Brain microvascular endothelial cell (primary cell): ENCODE measurements at regions not wholly inside any gene's neighbourhood (a gene's known extent, or its start where the extent isn't known, plus 50 kb on each side); places are given as distances from the start of the nearest gene placed in this dataset.

Experiments used
- DNase-seq: peaks from one replicate; pipeline ENCODE4 v3.0.0-alpha.2; 2020
- H3K27ac ChIP-seq: fragments of 250-450 bp; sonication (Bioruptor Pico); 2 replicates; pipeline ENCODE4 v1.5.1; 2020; ENCODE audit warnings: mild to moderate bottlenecking, moderate library complexity
- H3K27me3 ChIP-seq: fragments of 250-450 bp; sonication (Bioruptor Pico); replicated peaks from 2 replicates; pipeline ENCODE4 v1.5.1; 2020; ENCODE audit warnings: mild to moderate bottlenecking
- H3K36me3 ChIP-seq: fragments of 250-450 bp; sonication (Bioruptor Pico); replicated peaks from 2 replicates; pipeline ENCODE4 v1.5.1; 2020; ENCODE audit warnings: mild to moderate bottlenecking
- H3K4me3 ChIP-seq: 2 replicates; pipeline ENCODE4 v1.5.1; 2011; ENCODE audit warnings: low read depth, mild to moderate bottlenecking, control low read depth, low read length, moderate library complexity
- in situ Hi-C: cut with HindIII; loops from 2 replicates; pipeline ENCODE4 v1.10.0; 2017; ENCODE audit warnings: low sequenced_read_pairs, low pct_ligation_motif_present
- TF ChIP-seq, protein P1 (sequence below): IDR thresholded peaks from 2 replicates; pipeline ENCODE4 v1.5.1; 2011; ENCODE audit warnings: low read depth, mild to moderate bottlenecking, moderate library complexity, low read length, control low read depth, inconsistent platforms; ENCODE audit errors: missing control alignments

- no peak overlapping the region for H3K4me3 ChIP-seq
- no peak overlapping the region for H3K27ac ChIP-seq
- DNase-seq: peak; percentile 9
- no peaks in the 10 kb centered on the region for H3K36me3 ChIP-seq
- H3K27me3 ChIP-seq: no peaks in the 10 kb centered on the region
- TF ChIP-seq, protein P1, sequence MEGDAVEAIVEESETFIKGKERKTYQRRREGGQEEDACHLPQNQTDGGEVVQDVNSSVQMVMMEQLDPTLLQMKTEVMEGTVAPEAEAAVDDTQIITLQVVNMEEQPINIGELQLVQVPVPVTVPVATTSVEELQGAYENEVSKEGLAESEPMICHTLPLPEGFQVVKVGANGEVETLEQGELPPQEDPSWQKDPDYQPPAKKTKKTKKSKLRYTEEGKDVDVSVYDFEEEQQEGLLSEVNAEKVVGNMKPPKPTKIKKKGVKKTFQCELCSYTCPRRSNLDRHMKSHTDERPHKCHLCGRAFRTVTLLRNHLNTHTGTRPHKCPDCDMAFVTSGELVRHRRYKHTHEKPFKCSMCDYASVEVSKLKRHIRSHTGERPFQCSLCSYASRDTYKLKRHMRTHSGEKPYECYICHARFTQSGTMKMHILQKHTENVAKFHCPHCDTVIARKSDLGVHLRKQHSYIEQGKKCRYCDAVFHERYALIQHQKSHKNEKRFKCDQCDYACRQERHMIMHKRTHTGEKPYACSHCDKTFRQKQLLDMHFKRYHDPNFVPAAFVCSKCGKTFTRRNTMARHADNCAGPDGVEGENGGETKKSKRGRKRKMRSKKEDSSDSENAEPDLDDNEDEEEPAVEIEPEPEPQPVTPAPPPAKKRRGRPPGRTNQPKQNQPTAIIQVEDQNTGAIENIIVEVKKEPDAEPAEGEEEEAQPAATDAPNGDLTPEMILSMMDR: no peak
- in situ Hi-C loops: no loop called here
Observed at GRCh38 chr17:69828087-69828486, 246.9 kb upstream of the KCNJ16 start.

- TF ChIP-seq, protein P1: no peak
- H3K27ac ChIP-seq: no peak overlapping the region
- no peaks in the 10 kb centered on the region for H3K36me3 ChIP-seq
- H3K27me3 ChIP-seq: no peaks in the 10 kb centered on the region
- DNase-seq: no peak
- no peak overlapping the region for H3K4me3 ChIP-seq
- in situ Hi-C loops: no loop called here
Observed at GRCh38 chr17:69834494-69834893, 240.5 kb upstream of the KCNJ16 start.

- TF ChIP-seq, protein P1: no peak
- in situ Hi-C loops: no loop called here
Observed at GRCh38 chr17:69851736-69852135, 223.3 kb upstream of the KCNJ16 start.

GRCh38 chr17:69853541-69854224 is 221.3 kb upstream of the KCNJ16 start:
- no peak overlapping the region for H3K4me3 ChIP-seq
- TF ChIP-seq, protein P1: no peak
- in situ Hi-C loops: no loop called here
- no peak for DNase-seq
- no peaks in the 10 kb centered on the region for H3K27me3 ChIP-seq
- no peaks in the 10 kb centered on the region for H3K36me3 ChIP-seq
- no peak overlapping the region for H3K27ac ChIP-seq

More at GRCh38 chr17:69851736-69852135, 223.3 kb upstream of the KCNJ16 start:
- no peak for DNase-seq
- Histone ChIP-seq H3K36me3 (no peaks in the 10 kb centered on the region), H3K27ac (no peak overlapping the region), H3K4me3 (no peak overlapping the region), H3K27me3 (no peaks in the 10 kb centered on the region)

DNA sequence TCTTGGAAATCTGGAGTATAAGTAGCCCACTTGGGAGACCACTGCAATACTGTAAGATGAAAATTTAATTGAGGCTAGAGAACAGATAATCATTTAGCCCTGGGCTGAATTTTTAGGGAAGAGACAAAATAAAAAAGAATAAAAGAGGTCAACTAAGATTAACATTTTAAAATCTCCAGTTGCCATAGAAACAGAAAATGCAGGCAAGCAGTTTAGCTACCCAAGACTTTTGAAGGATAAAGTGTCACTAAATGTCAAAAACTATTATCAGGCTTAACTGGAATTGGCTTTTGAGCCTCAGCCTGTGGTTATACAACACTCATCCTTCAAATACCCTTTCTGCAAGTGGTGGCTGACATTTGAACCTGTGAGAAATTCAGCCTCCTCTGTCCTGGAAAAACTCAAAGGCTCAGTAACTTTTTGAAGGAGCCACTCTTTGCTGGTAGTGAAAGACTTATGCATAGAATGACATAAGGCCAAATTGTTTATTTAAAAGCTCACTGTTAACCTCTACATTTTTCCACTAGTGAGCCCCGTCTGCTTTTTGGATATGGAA is 220.7 kb upstream of the KCNJ16 start:
- Histone ChIP-seq H3K4me3 (no peak overlapping the region), H3K27ac (no peak overlapping the region), H3K36me3 (no peaks in the 10 kb centered on the region), H3K27me3 (no peaks in the 10 kb centered on the region)
- in situ Hi-C loops: no loop called here
- DNase-seq: no peak
- TF ChIP-seq, protein P1: no peak

GRCh38 chr17:69856946-69857345 is 218.1 kb upstream of the KCNJ16 start:
- Histone ChIP-seq H3K4me3 (no peak overlapping the region), H3K27ac (no peak overlapping the region), H3K27me3 (no peaks in the 10 kb centered on the region), H3K36me3 (no peaks in the 10 kb centered on the region)
- in situ Hi-C loops: no loop called here
- no peak for DNase-seq
- TF ChIP-seq, protein P1: no peak
